Panc1 (cell line): ENCODE measurements at regions not wholly inside any gene's neighbourhood (a gene's known extent, or its start where the extent isn't known, plus 50 kb on each side); places are given as distances from the start of the nearest gene placed in this dataset.

Experiments
- ATAC-seq: fragments of 200-7000 bp; cut with Tn5 transposase; 2 replicates; pipeline ENCODE4 v1.9.1; 2020; ENCODE audit warnings: mild to moderate bottlenecking, moderate library complexity
- BruUV-seq: library from RNA; stranded (reverse); fragments of 400-500 nt; replicated peaks from 2 replicates; lab custom pipeline; 2021; lab: Mats Ljungman, UMichigan
- CTCF ChIA-PET: fragments of 300-600 bp; sonication (Branson Sonifier 250); formaldehyde crosslinking; loops from one replicate; lab custom pipeline; 2022; ENCODE audit warnings: antibody characterized with exemption; lab: Charles Lee
- POLR2A ChIA-PET: fragments of 300-600 bp; sonication (Branson Sonifier 250); formaldehyde crosslinking; loops from one replicate; lab custom pipeline; 2022; ENCODE audit warnings: antibody characterized with exemption; lab: Charles Lee
- DNase-seq: peaks from one replicate; pipeline ENCODE4 v3.0.0-alpha.2; 2010; ENCODE audit warnings: low read depth, low spot score
- H3K27ac ChIP-seq: 2 replicates; pipeline ENCODE4 v1.5.1; 2011; ENCODE audit warnings: mild to moderate bottlenecking, low read length, inconsistent platforms
- H3K27me3 ChIP-seq: fragments of 200-500 bp; sonication (Bioruptor generic); 2 replicates; pipeline ENCODE4 v1.6.0; 2014; ENCODE audit warnings: low read length, inconsistent platforms; ENCODE audit not compliant: control insufficient read depth, insufficient read depth
- H3K36me3 ChIP-seq: fragments of 200-500 bp; sonication (Bioruptor generic); 2 replicates; pipeline ENCODE4 v1.5.1; 2014; ENCODE audit warnings: inconsistent platforms, mild to moderate bottlenecking, low read length, moderate library complexity; ENCODE audit not compliant: control insufficient read depth, insufficient read depth
- H3K4me1 ChIP-seq: 2 replicates; pipeline ENCODE4 v1.5.1; 2011; ENCODE audit warnings: inconsistent platforms, mild to moderate bottlenecking, low read length, moderate library complexity; ENCODE audit not compliant: control insufficient read depth, insufficient read depth
- H3K4me3 ChIP-seq, 2 experiments: 2 replicates each; pipeline ENCODE4 v1.5.1; 2011 to 2012; ENCODE audit warnings: low read depth in 2 of 2, low read length in 2 of 2, mild to moderate bottlenecking in 2 of 2, inconsistent platforms in 1 of 2, moderate library complexity in 1 of 2
- H3K9me3 ChIP-seq: fragments of 200-500 bp; sonication (Bioruptor generic); 2 replicates; pipeline ENCODE4 v1.5.1; 2014; ENCODE audit warnings: low read depth, mild to moderate bottlenecking, inconsistent platforms, low read length, moderate library complexity; ENCODE audit not compliant: control insufficient read depth, insufficient read depth
- POLR2AphosphoS5 ChIP-seq: IDR thresholded peaks from 2 replicates; pipeline ENCODE4 v1.6.1; 2012; ENCODE audit warnings: mild to moderate bottlenecking, low read depth, low read length, moderate library complexity
- SIN3A ChIP-seq: IDR thresholded peaks from 2 replicates; pipeline ENCODE4 v1.6.1; 2012; ENCODE audit warnings: low read depth, mild to moderate bottlenecking, low read length, moderate library complexity, borderline replicate concordance; ENCODE audit not compliant: insufficient read depth
- TCF7L2 ChIP-seq: IDR thresholded peaks from 2 replicates; pipeline ENCODE4 v1.6.1; 2011; ENCODE audit warnings: mild to moderate bottlenecking, low read depth, low read length, inconsistent platforms
- in situ Hi-C: cut with HindIII; loops from 2 replicates; pipeline ENCODE4 v1.10.0; 2016; ENCODE audit warnings: low sequenced_read_pairs, low pct_unique_long_range_greater_than_20kb
- intact Hi-C: fragments of 100-400 bp; cut with micrococcal nuclease; formaldehyde crosslinking; loops from one replicate; pipeline ENCODE4 v1.10.0; 2022; ENCODE audit not compliant: unreplicated experiment
- TF ChIP-seq, protein P1 (sequence below): fragments of 450-650 bp; IDR thresholded peaks from 2 replicates; pipeline ENCODE4 v1.5.1; 2017; ENCODE audit warnings: mild to moderate bottlenecking
- TF ChIP-seq, protein P2 (sequence below), 2 experiments: IDR thresholded peaks; 2 replicates each; pipeline ENCODE4 v1.6.1; 2011 to 2012; ENCODE audit warnings: low read depth in 2 of 2, control low read depth in 1 of 2, low read length in 1 of 2, mild to moderate bottlenecking in 1 of 2, moderate library complexity in 1 of 2; ENCODE audit not compliant: insufficient read depth in 1 of 2

DNA sequence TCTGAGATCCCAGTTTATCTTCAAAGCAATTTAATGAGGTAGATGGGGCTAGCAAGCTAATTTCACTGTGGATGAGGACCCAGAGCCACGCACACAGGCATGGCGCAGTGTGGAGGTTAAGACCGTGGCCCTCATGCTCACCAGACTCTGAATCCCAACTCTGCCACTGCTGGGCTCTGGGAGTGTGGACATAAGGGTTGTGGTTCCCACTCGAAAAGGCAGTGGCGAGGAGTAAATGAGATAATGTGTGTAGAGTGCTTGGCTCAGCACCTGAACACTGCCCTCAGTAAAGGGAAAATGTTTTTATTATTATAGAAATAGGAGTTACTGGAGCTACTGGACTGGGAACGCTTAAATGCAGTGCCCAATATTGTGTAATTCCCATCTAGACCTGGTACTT is 243.5 kb upstream of the TPM1 start:
- H3K4me1 ChIP-seq: no peaks in the 10 kb centered on the region
- no TSS peak for BruUV-seq
- in situ Hi-C loops: no loop called here
- TF ChIP-seq, protein P1, sequence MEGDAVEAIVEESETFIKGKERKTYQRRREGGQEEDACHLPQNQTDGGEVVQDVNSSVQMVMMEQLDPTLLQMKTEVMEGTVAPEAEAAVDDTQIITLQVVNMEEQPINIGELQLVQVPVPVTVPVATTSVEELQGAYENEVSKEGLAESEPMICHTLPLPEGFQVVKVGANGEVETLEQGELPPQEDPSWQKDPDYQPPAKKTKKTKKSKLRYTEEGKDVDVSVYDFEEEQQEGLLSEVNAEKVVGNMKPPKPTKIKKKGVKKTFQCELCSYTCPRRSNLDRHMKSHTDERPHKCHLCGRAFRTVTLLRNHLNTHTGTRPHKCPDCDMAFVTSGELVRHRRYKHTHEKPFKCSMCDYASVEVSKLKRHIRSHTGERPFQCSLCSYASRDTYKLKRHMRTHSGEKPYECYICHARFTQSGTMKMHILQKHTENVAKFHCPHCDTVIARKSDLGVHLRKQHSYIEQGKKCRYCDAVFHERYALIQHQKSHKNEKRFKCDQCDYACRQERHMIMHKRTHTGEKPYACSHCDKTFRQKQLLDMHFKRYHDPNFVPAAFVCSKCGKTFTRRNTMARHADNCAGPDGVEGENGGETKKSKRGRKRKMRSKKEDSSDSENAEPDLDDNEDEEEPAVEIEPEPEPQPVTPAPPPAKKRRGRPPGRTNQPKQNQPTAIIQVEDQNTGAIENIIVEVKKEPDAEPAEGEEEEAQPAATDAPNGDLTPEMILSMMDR: no peak
- no peak for TF ChIP-seq POLR2AphosphoS5
- TF ChIP-seq SIN3A: no peak
- no peak for TF ChIP-seq TCF7L2
- TF ChIP-seq, protein P2, sequence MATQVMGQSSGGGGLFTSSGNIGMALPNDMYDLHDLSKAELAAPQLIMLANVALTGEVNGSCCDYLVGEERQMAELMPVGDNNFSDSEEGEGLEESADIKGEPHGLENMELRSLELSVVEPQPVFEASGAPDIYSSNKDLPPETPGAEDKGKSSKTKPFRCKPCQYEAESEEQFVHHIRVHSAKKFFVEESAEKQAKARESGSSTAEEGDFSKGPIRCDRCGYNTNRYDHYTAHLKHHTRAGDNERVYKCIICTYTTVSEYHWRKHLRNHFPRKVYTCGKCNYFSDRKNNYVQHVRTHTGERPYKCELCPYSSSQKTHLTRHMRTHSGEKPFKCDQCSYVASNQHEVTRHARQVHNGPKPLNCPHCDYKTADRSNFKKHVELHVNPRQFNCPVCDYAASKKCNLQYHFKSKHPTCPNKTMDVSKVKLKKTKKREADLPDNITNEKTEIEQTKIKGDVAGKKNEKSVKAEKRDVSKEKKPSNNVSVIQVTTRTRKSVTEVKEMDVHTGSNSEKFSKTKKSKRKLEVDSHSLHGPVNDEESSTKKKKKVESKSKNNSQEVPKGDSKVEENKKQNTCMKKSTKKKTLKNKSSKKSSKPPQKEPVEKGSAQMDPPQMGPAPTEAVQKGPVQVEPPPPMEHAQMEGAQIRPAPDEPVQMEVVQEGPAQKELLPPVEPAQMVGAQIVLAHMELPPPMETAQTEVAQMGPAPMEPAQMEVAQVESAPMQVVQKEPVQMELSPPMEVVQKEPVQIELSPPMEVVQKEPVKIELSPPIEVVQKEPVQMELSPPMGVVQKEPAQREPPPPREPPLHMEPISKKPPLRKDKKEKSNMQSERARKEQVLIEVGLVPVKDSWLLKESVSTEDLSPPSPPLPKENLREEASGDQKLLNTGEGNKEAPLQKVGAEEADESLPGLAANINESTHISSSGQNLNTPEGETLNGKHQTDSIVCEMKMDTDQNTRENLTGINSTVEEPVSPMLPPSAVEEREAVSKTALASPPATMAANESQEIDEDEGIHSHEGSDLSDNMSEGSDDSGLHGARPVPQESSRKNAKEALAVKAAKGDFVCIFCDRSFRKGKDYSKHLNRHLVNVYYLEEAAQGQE (IDR thresholded peaks at IDR 0.05; ENCODE audit: insufficient read depth in 1 of 2, low read depth in 2 of 2, low read length in 1 of 2): no peak
- H3K27me3 ChIP-seq: no peaks in the 10 kb centered on the region
- ATAC-seq (no peak), DNase-seq (no peak)
- no peaks in the 10 kb centered on the region for H3K36me3 ChIP-seq
- H3K4me3 ChIP-seq: no peak overlapping the region
- CTCF ChIA-PET: no interaction called here
- POLR2A ChIA-PET: no interaction called here
- H3K9me3 ChIP-seq: no peaks in the 10 kb centered on the region
- intact Hi-C loops: no loop called here
- no peak overlapping the region for H3K27ac ChIP-seq

DNA sequence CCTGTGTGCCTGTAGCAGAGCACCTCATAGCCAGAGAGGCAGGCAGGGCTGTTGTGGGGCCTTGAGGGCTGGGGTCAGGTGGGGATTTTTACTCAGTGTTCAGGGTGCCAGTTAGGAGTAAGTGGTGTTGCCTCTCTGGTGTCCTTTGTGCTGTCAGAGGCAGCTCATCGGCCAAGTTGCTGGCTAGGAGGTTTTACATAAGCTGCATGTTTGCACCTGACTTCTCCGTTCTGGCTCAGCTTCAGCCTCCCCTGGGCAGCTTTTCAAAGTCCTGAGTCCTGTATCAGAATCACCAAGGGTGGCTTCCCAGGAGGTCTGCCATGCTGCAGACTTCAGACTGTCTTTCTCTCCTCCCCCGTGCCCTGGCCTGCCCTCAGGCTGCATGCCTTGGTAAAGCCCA is 242.6 kb upstream of the TPM1 start:
- ChIA-PET CTCF (no interaction called here), POLR2A (no interaction called here)
- intact Hi-C loops (no loop called here), in situ Hi-C loops (no loop called here)
- ATAC-seq (no peak), DNase-seq (no peak)
- H3K9me3 ChIP-seq: no peaks in the 10 kb centered on the region
- H3K27ac ChIP-seq: no peak overlapping the region
- no peak overlapping the region for H3K4me3 ChIP-seq
- H3K27me3 ChIP-seq: no peaks in the 10 kb centered on the region
- H3K36me3 ChIP-seq: no peaks in the 10 kb centered on the region
- no peaks in the 10 kb centered on the region for H3K4me1 ChIP-seq
- TF ChIP-seq SIN3A: no peak
- TF ChIP-seq, protein P2 (IDR thresholded peaks at IDR 0.05; ENCODE audit: insufficient read depth in 1 of 2, low read depth in 2 of 2, low read length in 1 of 2): no peak
- no peak for TF ChIP-seq TCF7L2
- TF ChIP-seq, protein P1: no peak
- TF ChIP-seq POLR2AphosphoS5: no peak
- no TSS peak for BruUV-seq
